Hematopoietic multipotent progenitor cell treated with erythropoietin and hydrocortisone succinate and interleukin-3 and kit ligand, for 4 days (in vitro differentiated cells): ENCODE measurements at regions not wholly inside any gene's neighbourhood (a gene's known extent, or its start where the extent isn't known, plus 50 kb on each side); places are given as distances from the start of the nearest gene placed in this dataset.
"Not testable (repeated sequence)": the region's sequence is repeated elsewhere in the genome, so short reads cannot be mapped to it uniquely, and the experiment has no call there.

Experiments
- DNase-seq: peaks from one replicate; pipeline ENCODE4 v3.0.0-alpha.2; 2015

DNA sequence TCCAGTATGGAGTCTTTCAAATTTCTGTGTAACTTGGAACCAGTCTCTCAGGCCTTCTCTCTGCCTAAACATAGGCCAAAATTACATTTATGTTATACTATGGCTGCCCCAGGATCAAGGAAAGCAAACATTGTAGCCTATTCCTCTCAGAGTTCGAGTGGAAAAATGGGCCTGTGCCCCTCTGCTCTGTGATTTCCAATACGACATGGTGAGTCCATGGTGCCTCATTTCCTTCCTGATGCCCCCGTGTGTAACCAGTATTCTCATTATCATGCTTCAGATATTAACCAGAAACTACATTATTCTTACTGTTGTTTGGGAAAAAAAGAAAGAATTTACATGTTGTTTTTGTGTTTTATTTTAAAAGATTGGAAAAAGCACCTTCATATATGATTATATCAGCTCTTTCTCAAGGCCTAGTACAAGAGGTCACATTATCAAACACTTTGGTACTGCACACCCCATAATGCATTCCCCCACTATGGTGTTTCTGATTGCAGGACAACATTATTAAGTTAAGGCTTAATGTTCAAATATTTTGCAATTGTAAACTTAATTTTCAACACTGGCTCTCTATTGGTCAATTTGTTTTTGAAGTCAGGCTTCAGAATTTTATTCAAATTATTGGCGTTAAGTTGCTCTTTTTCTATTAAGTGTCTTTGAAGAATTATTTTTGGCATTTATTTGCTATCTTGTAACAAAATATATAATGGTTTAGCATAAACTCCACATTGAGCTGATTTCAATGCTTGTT is 151.8 kb upstream of the SLC27A6 start:
- no peak for DNase-seq

DNA sequence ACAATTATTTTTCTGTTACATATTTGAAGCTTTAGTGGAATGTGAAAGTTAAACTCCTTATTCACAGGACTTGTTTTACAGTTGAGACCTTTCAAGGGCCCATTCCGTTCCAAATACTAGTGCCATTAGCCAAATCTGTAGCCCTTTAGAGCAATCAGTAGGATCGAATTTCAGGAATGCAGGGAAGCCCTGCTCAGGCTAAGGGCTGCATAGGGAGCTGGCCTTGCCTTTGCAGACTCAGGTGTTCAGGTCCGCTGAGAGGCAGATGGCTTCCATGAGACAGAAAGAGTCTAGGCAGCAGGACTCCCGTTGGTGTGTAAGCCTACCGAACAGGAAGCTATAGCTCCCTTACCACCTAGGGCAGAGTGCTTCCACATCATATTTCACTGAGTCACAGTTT is 150.1 kb upstream of the SLC27A6 start:
- DNase-seq, result no peak

DNA sequence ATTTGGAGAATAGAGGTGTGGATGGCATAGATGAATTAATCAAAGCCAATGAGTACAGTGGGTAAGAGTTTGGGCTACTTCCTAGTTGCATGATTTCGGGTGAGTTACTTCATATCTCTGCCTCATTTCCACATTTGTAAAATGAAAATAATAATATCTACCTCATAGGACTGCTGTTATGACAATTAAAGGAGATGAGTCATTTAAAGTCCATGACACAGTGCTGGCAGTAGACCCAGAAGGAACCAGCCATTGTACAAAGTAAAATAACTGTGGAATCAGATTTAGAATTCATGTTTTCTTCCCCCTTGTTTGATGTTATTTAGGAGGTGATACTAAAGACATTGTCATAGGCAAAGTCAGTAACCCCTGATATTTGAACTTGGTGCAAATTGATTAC is 139.5 kb upstream of the SLC27A6 start:
- no peak for DNase-seq

DNA sequence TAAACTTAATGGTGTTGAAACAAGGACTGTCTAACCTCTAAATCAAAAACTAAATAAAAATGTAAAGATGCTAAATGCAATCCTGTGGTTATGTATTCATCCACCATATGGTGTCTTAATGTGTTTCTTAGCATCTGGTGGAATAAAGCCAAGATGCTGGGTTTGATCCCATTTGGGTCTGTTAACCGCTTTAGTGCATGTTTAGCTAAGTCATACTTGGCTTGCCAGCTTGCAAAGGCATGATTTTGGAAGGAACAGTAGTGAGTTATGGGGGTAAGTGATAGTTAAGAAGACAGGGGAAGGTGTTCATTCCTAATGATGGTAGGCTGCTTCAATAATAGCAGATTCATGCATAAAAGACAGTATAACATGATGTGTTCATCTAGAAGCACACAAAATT is 139.0 kb upstream of the SLC27A6 start:
- DNase-seq, result no peak

DNA sequence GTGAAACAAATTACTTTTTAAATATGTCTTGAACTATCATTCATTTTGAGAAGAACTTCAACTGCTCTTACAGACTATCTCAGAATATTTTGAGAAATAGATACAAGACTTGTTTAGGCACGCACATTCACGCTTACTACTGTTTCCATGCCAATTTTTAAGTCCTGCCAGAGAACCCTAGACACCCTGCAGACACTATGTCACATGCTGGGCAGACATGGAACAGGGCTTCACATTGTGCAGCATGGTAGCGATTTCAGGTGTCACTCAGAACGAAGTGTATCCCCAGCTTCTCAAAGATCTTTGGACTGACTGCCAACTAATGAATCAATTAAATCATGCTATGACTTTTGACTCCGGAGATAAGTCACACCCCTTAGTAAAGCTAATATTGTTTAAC is 128.7 kb upstream of the SLC27A6 start:
- no peak for DNase-seq

DNA sequence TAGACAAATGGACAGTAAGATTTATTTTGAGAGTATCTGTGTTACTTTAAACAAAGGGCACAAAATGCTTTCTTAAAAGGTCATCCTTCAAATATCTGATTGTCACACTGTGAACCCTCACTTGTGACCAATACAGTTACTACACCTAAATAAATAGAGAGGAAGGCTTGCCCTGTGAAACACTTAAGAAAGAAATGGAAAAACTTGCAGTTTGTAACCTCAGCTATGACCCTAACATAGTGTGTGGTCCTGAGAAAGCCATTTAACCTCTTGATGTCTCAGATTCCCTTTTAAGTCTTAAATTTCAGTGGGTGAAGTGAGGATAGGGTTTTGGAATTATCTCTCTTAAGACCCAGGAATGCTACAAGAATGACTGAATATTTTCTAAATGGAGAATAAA is 126.7 kb upstream of the SLC27A6 start:
- no peak for DNase-seq

DNA sequence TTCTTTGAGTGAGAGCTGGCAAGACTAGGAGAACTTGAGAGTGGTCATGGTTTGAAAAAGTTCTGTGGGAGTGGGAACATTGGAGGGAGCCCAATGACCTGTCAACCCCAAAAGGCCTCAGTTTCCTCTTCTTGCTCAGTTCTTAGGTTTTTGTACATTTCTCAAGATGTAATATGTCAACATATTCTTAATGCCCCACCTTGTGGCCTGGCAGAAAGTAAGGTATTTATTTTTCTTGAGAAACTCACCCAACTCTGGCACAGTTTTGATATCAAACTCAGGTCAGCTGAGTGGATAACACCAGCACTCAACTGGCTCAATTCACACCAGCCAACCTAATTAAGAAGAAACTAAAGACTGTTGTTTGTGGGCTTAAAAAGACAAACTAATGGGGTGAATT is 123.0 kb upstream of the SLC27A6 start:
- no peak for DNase-seq

DNA sequence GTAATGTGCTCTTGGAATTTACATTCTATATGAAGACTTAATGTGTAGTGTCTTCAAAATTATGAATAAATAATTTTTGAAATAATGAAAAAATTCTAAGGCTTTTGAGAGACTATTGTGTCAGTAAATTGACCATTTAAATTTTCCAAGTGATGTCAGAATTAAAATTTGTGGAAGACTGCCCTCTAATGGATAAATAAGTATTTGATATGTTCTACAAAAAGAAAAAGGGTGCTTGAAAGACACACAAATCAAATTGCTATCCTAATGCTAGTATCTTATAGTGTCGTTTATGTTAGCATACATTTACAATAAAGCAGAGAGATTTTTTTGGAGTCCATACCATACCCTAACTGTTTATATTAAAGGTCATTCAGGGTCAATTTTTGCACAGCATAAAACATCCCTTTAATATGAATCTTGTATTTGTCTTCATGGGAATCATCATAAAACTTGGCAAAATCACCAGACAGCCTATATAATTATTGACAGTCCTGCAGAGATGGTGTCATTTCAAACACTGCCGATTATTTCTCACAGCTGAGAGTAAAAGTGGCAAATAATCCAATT is 120.8 kb upstream of the SLC27A6 start:
- peak; percentile 43 for DNase-seq

DNA sequence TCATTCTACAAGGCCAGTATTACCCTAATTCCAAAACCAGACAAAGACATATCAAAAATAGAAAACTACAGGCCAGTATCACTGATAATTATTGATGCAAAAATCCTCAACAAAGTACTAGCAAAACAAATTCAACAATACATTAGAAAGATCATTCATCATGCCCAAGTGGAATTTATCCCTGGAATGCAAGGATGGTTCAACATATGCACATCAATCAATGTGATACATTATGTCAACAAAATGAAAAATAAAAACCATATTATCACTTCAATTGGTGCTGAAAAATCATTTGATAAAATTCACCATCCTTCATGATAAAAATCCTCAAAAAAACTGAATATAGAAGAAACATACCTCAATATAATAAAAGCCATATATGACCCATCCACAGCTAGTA is 115.2 kb upstream of the SLC27A6 start:
- no peak for DNase-seq

DNA sequence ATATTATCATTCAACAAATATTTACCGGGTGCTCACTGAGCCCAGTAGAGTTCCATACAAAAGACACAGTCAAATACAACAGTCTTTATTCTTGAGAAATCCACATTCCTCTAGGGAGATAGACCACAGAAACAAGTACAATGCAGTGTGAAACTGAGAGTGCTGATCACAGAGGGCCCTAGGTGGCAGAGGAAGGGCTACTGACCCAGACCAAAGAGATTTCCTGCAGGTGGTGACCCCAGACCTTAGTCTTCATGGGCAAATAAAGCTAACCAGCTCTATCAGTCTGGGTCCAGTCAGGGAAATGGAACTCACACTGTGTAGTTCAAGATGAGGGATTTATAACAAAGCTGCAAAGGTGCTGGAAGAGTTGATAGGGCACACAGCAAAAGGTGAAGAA is 110.4 kb upstream of the SLC27A6 start:
- no peak for DNase-seq

DNA sequence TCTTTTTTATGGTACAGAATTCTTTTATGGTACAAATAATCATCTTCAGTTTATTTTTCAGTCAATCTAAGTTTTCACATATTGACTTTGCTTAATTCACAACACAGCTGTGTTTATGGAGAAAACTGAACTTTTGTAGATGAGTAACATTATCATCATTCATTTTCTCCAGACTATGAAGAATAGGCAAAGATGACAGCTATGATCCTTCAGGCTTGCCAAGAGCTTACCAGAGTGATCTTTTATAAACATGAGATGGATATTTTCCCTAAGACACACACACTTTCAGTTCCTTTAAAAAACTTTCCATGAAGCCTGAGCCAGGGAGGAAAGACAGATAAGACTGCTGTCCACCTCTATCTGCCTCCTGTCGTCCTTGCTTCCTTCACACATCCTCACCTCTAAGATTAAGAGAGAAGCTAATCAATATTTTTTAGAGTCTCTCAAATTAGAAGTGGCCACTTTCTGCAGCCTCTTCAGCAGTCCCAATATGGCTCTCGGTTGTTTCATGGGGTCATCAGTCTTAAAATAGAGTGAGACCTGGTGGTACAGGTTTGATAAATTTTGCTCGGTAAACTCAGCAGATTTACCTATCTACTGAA is 108.1 kb upstream of the SLC27A6 start:
- DNase-seq, result no peak

DNA sequence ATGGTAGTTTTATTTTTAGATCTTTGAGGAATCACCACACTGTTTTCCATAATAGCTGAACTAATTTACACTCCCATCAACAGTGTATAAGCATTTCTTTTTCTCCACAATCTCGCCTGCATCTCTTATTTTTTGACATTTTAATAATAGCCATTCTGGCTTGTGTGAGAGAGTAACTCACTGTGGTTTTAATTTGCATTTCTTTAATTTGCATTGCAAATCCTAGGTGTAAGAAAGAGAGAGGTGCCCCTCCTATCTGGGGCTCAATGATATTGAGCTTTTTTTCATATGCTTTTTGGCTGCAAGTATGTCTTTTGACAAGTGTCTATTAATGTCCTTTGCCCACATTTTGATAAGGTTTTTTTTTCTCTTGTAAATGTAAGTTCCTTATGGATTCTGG is 106.3 kb upstream of the SLC27A6 start:
- DNase-seq, result no peak

DNA sequence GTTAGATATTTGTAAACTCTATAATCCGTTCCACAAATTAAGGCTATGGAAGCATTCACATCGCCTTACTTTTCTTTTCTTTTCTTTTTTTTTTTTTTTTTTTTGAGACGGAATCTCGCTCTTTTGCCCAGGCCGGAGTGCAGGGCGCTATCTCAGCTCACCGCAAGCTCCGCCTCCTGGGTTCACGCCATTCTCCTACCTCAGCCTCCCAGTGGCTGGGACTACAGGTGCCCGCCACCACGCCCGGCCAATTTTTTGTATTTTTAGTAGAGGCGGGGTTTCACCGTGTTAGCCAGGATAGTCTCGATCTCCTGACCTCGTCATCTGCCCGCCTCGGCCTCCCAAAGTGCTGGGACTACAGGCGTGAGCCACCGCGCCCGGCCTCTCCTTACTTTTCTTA is 104.1 kb upstream of the SLC27A6 start:
- not testable (repeated sequence) for DNase-seq

DNA sequence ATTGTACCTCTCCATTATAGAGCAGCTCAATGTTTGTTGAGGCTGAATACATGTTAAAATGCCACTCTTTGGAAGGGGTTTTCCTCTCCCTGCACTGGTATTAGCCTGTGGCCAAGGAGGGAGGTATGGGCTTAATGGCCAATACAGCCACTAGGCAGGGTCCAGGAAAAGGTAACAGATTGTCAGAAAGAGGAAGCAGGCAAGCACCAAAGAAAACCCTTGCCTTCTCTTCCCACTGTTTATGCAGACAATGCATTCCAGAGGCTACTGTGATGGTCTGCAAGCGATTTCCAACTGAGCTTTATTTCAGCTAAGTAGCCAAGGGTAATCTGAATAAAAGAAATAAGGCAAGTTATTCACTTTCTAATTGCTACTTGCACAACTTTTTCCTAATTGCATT is 95.3 kb upstream of the SLC27A6 start:
- no peak for DNase-seq

DNA sequence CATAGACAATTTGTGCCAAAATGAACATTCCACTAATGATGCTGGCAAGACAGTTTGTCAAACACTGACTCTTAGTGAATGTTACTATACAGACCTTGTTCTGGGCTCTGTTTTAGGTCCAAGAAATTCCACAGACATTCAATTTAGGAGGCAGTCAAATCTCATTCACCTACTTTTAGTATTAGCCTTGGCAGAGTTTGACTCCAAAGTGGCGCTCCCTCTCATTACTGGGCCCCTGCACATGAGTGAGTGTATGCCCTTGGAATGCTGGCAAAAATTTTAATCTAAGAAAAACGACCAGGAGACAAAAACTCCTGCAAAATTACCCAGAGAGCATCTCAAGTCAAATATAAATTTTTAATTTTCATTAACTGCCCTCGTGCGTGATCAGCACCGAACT is 94.9 kb upstream of the SLC27A6 start:
- DNase-seq, result no peak

DNA sequence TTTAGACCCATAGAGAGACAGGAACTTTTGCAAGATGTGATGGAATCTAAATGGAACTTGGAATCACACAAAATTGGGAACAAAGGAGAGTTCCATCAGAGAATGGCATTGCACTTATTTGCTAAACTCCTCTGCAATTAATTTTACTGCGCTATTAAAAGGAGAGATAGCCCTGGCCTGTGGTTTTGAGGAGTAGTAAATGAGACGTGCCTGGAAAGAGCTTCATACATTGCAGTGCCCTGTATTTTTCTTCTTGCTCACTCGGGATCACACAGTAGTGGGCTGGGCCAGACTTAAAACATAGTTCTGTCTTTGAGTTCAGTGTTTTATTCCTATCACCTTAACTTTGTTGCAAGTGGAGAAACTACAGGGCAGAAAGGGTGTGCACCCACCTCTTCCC is 94.4 kb upstream of the SLC27A6 start:
- DNase-seq, result no peak

DNA sequence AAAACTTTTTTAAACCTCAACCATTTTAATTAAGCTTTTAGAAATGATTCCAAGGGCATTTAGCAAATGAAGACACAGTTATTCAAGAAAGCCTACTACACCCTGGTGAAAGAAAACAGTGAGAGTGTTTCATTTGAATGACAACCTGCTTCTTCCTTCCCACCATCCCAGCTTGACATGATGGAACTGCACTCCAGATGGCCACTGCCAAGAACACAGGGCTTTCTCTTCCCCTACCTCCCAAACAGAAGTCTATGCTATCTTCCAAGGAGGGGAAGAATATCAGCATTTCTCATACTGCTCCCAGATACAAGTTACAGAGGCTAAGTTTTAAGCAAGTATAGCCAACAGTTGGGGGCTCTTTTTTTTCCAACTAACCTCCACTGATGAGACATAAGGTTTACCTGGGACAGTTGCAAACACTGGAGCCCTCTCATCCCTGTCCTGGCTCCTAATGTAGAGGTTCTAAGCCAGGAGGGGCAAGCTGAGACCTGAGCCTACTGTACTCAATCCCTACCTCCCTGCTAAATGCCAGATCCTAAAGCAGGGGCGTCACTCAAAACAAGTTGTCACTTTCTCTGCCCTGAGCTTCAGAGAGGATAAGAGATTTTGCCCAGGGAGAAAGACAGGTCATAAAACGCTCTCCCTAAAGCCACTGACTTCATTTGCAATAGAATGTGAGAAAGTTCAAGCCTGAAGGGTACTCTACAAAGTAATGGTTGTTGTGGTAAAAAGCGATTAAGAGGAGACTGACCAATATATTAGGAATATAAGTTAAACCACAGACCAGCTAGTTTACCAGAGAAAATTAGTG is 88.5 kb upstream of the SLC27A6 start:
- no peak for DNase-seq

DNA sequence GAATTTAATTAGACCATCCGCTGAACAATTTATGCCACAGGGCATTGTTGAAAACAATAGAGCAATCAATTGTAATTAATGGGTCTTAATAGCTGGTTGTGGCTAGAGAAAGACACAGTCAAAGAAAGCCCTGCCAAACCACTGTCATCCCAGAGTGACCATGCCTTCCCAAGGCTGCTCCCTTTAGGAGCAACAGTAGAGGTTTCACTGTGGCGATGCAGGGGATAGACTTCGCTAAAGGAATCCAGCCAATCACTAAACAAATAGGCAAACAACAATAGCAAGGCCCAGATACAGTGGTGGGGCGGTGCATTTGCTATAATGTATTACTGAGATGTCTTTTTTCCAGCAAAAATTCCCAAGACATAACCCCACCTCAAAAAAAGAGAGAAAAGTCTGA is 87.8 kb upstream of the SLC27A6 start:
- no peak for DNase-seq

DNA sequence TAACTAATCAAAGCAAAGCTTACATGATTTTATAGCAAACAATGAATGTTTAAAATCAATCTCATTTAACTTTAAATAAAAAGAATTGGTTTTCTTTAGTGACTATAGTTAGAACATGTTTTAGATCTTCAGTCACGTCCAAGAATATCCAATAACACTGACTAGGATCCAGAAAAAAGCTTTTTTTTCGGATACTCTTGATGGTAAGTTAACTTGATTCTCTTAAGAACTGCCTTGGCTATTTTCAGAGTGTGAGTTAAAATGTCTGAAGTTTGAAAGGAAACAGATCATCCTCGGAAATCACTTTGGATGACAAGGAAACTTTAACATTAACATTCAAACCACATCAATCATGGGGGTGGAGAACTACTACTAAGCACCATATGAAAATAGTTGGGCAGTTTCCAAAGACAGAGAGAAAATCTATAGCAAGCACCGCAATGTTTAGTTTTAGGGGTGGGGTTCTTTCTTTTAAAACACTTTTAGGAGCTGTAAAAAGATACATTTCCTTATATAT is 83.7 kb upstream of the SLC27A6 start:
- DNase-seq, result no peak

DNA sequence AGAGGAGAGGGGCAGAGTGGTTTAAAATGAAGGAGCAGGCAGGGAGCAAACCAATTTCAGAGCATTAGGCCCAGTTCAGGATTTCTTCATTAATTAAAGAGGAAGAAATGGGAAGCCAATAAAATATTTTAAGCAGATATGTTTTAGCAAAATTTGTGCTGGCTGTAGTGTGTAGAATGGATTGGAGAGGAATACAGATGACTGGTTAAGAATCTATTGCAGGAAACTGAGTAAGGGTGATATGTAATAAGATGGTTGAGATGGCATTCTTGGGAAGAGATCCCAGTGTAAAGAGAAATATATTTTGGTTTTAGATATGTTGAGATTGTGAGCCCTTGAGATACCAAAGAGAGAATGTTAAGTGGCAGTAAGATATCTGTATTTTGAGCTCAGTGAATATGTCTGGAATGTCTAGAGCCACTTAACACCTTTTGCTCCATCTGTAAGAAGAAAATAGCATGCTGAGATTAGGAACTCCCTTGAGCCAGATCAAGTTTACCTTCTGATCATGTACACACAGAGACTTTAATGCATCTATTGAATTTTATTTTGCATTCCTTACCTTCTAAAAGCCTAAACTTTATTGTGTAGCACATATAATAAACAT is 79.5 kb upstream of the SLC27A6 start:
- DNase-seq, result no peak

DNA sequence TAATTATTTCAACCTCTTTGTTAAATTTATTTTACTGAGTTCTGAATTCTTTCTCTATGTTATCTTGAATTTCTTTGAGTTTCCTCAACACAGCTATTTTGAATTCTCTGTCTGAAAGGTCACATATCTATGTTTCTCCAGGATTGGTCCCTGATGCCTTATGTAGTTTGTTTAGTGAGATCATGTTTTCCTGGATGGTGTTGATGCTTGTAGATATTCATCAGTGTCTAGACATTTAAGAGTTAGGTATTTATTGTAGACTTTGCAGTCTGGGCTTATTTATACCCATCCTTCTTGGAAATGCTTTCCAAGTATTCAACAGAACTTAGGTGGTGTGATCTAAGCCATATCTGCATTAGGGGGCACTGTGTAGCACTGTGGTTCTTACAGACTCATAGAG is 70.2 kb upstream of the SLC27A6 start:
- DNase-seq, result no peak

DNA sequence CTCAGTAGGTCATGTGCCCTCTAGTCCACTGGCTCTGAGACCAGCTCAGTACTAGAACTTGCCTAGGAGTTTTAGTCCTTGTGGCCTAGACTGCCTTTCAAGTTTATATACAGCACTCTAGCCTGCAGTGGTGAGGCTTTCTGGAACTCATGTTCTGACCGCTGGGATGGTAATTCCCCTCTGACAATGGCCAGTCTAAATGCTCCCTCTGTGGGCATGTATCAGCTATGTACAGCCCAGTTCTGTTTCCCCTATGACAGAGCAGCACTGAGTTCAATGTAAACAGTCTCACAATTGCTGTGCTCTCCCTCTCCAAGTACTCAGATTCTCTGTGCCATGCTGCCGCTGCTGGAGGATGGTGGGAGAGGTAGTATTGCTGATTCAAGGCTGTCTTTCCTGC is 68.6 kb upstream of the SLC27A6 start:
- DNase-seq, result no peak

DNA sequence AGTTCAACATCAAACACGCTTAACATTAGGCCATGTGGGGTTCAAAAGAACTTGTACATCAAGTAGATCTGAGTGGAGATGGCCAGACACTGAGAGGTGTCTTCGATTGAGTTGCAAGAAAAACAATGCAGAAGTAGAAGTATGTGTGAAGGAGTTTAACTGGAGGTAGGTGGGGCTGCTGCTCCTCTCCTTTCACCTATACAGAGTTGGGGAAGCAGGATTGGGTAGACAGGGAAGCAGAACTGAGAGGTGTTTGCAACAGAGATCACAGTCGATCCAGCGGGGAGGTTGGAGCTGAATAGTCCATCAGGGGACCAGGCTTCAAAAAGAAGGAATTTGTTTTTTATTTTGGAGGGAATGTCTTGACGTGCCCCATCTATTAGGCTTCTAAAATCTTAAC is 61.7 kb upstream of the SLC27A6 start:
- DNase-seq, result no peak
